Ectodermal cell (in vitro differentiated cells): ENCODE measurements at regions not wholly inside any gene's neighbourhood (a gene's known extent, or its start where the extent isn't known, plus 50 kb on each side); places are given as distances from the start of the nearest gene placed in this dataset.

Experiments
- H3K27ac ChIP-seq: 2 replicates; pipeline ENCODE4 v1.7.0; 2013; ENCODE audit warnings: mild to moderate bottlenecking, low read depth, low read length; ENCODE audit not compliant: insufficient read depth, poor library complexity, severe bottlenecking
- H3K27me3 ChIP-seq: 2 replicates; pipeline ENCODE4 v1.7.0; 2013; ENCODE audit warnings: mild to moderate bottlenecking, low read length; ENCODE audit not compliant: insufficient read depth, control insufficient read depth, poor library complexity, severe bottlenecking
- H3K36me3 ChIP-seq: one replicate; pipeline ENCODE4 v1.7.0; 2013; ENCODE audit warnings: low read length; ENCODE audit not compliant: control insufficient read depth, insufficient read depth
- H3K4me1 ChIP-seq: one replicate; pipeline ENCODE4 v1.7.0; 2013; ENCODE audit warnings: low read length; ENCODE audit not compliant: control insufficient read depth, insufficient read depth
- H3K4me3 ChIP-seq: 2 replicates; pipeline ENCODE4 v1.7.0; 2013; ENCODE audit warnings: low read depth, low read length, control low read depth; ENCODE audit not compliant: insufficient read depth
- H3K9me3 ChIP-seq: 2 replicates; pipeline ENCODE4 v1.7.0; 2013; ENCODE audit warnings: mild to moderate bottlenecking, low read length, moderate library complexity; ENCODE audit not compliant: control insufficient read depth
- WGBS, 2 experiments: methylation state at CpG; one replicate each; pipeline ENCODE4 v1.1.7; 2013; ENCODE audit warnings: missing lambda C conversion rate in 2 of 2; 5-methylcytosine and 5-hydroxymethylcytosine counted together

DNA sequence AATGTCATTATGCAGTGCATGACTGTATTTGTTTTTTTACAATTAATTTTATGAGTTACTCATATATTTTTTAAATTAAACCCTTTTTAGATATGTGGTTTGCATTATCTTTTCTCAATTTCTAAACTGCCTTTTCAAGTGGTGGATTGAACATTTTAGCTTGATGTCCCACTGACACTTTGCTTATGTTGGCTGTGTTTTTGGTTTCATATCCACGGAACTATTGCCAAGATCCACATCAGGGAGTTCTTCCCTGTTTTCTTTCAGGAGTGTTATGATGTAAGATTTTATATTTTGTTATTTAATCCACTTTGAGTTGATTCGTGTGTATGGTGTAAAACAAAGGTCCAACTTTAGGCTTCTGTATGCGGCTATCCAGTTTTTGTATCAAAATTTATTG, 1144.9 kb upstream of the EYS start:
- Histone ChIP-seq H3K9me3 (no peaks in the 10 kb centered on the region), H3K27ac (no peak overlapping the region), H3K36me3 (no peaks in the 10 kb centered on the region), H3K27me3 (no peaks in the 10 kb centered on the region), H3K4me1 (no peaks in the 10 kb centered on the region), H3K4me3 (no peak overlapping the region)
- 82 to 93% methylated on average over 2 of the region's 3 CpGs for whole genome bisulfite sequencing, 2 experiments

DNA sequence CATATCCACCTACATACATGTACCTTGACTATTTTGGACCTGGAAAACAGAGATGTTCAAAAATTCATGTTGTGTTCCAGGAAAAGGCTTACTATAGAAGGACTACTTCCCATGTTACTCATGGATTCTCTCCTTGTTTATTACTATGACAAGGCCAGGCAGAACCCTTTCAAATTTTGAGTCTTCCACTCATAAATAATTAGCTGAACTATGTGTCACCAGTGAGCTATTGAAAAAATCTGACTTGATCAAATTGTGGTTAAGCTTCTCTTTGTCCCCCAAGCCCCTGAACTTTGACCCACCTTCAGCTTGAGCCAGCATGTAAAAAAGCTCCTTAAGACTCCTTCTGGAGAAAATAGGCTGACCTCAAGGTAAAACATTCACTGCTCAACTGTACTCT, 1142.8 kb upstream of the EYS start:
- Histone ChIP-seq H3K4me1 (no peaks in the 10 kb centered on the region), H3K36me3 (no peaks in the 10 kb centered on the region), H3K9me3 (no peaks in the 10 kb centered on the region), H3K27me3 (no peaks in the 10 kb centered on the region), H3K27ac (no peak overlapping the region), H3K4me3 (no peak overlapping the region)

DNA sequence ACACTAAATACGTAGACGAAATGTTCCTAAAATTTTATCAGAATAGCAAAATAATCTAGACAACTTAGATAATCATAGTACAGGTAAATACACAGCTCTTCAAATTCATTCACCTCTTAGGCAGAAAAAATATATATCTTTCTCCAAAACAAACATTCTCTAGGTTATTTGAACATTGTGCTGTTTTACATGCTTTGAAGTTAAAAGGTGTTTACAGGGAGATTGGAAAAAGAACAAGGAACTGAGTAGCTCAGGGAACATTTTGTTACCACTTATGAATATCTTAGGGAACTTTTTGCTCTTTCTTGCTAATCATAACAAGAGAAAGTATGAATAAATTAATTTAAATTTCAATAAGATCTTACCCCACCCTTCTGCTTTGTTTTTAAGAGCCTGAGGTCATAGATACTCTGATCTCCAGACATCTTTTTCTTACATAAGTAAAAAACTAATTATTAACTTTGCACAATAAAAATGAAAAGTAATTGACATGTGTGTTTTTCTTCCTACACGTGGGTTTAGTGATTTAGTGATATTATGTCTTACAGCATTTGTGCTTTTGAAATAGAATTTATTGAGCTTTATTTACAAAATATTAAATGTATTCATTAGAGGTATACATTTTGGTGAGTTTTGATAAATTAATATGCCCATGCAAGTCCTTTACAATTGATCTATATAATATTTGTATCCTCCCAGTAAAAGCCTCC, 1141.4 kb upstream of the EYS start:
- no peaks in the 10 kb centered on the region for H3K4me1 ChIP-seq

GRCh38 chr6:66838764-66839163, 1131.7 kb upstream of the EYS start:
- Histone ChIP-seq H3K27ac (no peak overlapping the region), H3K27me3 (no peaks in the 10 kb centered on the region), H3K4me1 (no peaks in the 10 kb centered on the region), H3K9me3 (no peaks in the 10 kb centered on the region), H3K36me3 (no peaks in the 10 kb centered on the region), H3K4me3 (no peak overlapping the region)
- WGBS, 2 experiments: 87 to 95% methylated on average over 5 of the region's 5 CpGs

More for the DNA sequence above, 1141.4 kb upstream of the EYS start:
- 92 to 93% methylated on average over 2 to 3 of the region's 3 CpGs for WGBS, 2 experiments
- Histone ChIP-seq H3K27ac (no peak overlapping the region), H3K9me3 (no peaks in the 10 kb centered on the region), H3K36me3 (no peaks in the 10 kb centered on the region), H3K27me3 (no peaks in the 10 kb centered on the region), H3K4me3 (no peak overlapping the region)

- Histone ChIP-seq H3K4me3 (no peak overlapping the region), H3K36me3 (no peaks in the 10 kb centered on the region), H3K4me1 (no peaks in the 10 kb centered on the region), H3K9me3 (no peaks in the 10 kb centered on the region), H3K27ac (no peak overlapping the region), H3K27me3 (no peaks in the 10 kb centered on the region)
- WGBS, 2 experiments: 89 to 91% methylated on average over 2 to 3 of the region's 3 CpGs
Observed at GRCh38 chr6:66825539-66825938, 1118.5 kb upstream of the EYS start.

GRCh38 chr6:66814156-66814555, 1107.1 kb upstream of the EYS start:
- Histone ChIP-seq H3K9me3 (no peaks in the 10 kb centered on the region), H3K27me3 (no peaks in the 10 kb centered on the region), H3K4me1 (no peaks in the 10 kb centered on the region), H3K36me3 (no peaks in the 10 kb centered on the region), H3K27ac (no peak overlapping the region), H3K4me3 (no peak overlapping the region)
- WGBS, 2 experiments: 63% methylated on average over 3 of the region's 3 CpGs

- Histone ChIP-seq H3K27me3 (no peaks in the 10 kb centered on the region), H3K9me3 (no peaks in the 10 kb centered on the region), H3K27ac (no peak overlapping the region), H3K4me1 (no peaks in the 10 kb centered on the region), H3K36me3 (no peaks in the 10 kb centered on the region), H3K4me3 (no peak overlapping the region)
- WGBS, 2 experiments: no CpG with 5 or more reads among the region's 1 CpG
Observed at GRCh38 chr6:66808771-66809170, 1101.7 kb upstream of the EYS start.

DNA sequence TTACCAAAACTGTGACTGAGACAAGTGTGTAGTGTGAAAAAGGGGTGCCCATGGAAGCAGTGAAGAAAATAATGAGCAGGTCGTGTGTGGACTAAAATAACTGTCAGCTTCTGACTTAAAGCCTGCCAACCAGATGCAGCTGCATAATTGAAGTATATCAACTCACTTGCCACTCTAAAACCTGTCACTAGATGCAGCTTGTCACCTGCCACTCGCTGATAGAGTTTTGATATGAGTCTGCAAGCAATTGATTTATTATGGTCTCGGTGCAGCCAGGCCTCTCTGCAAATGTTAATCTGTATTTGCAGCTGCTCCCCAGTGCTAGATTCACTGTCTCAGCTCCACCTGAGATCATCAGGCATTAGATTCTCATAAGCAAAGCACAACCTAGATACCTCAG, 1090.0 kb upstream of the EYS start:
- no peak overlapping the region for H3K27ac ChIP-seq
- WGBS, 2 experiments: 82 to 85% methylated on average over 3 of the region's 3 CpGs
- H3K4me3 ChIP-seq: no peak overlapping the region
- H3K4me1 ChIP-seq: no peaks in the 10 kb centered on the region
- H3K9me3 ChIP-seq: no peaks in the 10 kb centered on the region
- no peaks in the 10 kb centered on the region for H3K36me3 ChIP-seq
- H3K27me3 ChIP-seq: no peaks in the 10 kb centered on the region

DNA sequence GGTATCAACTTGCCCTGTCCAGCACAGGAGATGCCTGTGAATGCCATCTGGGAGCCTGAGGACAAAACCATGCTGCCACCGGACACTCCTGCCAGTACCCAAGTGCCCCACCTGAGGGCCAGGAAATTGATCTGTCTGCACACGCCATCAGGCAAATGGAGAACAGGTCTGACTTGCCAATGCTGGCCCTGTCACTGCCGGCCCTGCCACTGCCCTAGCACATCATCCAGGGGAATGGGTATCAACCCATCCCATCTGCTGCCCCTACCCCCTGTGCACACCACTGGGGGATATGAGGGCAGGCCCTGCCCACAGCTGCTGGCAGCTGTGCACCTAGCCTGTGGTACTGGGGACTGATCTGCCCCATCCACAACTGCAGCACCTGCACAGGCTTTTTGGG, 1081.6 kb upstream of the EYS start:
- no peaks in the 10 kb centered on the region for H3K9me3 ChIP-seq
- H3K36me3 ChIP-seq: no peaks in the 10 kb centered on the region
- 93 to 94% methylated on average over 3 of the region's 3 CpGs for WGBS, 2 experiments
- no peaks in the 10 kb centered on the region for H3K27me3 ChIP-seq
- H3K4me1 ChIP-seq: no peaks in the 10 kb centered on the region
- no peak overlapping the region for H3K4me3 ChIP-seq
- no peak overlapping the region for H3K27ac ChIP-seq

GRCh38 chr6:66772800-66773199, 1065.8 kb upstream of the EYS start:
- H3K27me3 ChIP-seq: no peaks in the 10 kb centered on the region
- WGBS, 2 experiments: 94 to 95% methylated on average over 2 of the region's 2 CpGs
- H3K36me3 ChIP-seq: no peaks in the 10 kb centered on the region
- H3K9me3 ChIP-seq: no peaks in the 10 kb centered on the region
- no peak overlapping the region for H3K27ac ChIP-seq
- H3K4me1 ChIP-seq: no peaks in the 10 kb centered on the region
- H3K4me3 ChIP-seq: no peak overlapping the region

- Histone ChIP-seq H3K36me3 (no peaks in the 10 kb centered on the region), H3K27me3 (no peaks in the 10 kb centered on the region), H3K4me1 (no peaks in the 10 kb centered on the region), H3K27ac (no peak overlapping the region), H3K4me3 (no peak overlapping the region), H3K9me3 (no peaks in the 10 kb centered on the region)
- WGBS, 2 experiments: 100% methylated on average over 1 to 2 of the region's 2 CpGs
Observed at GRCh38 chr6:66771626-66772025, 1064.6 kb upstream of the EYS start.
